Activated CD4-positive, alpha-beta T cell treated with anti-CD3 and anti-CD28 coated beads, Interleukin-2, amount 50 U/mL, for 24 hours (primary cell): ENCODE measurements at regions not wholly inside any gene's neighbourhood (a gene's known extent, or its start where the extent isn't known, plus 50 kb on each side); places are given as distances from the start of the nearest gene placed in this dataset.

Source experiments
- DNase-seq, 2 donors: peaks; one replicate each; pipeline ENCODE4 v3.0.0-alpha.2; 2020; ENCODE audit warnings: low read depth in 1 of 2, low spot score in 1 of 2

DNA sequence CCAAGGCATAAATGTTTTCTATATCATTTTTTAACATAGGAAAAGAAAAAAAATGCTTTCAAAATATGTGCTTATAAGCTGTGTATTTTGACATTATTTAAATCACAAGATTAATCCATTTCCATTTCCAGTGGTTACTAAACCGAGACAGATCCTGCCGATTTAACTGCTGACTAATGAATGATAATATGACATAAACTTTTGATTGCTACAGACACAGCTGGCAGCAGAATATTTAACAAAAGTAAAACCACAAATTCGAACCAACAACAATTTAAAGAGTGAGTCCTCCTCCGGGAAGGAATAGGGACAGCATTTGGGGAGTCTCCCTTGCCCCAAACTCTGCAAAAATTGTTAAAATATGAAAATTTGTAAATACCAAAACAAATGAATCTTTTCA, 401.3 kb upstream of the DAB2 start:
- DNase-seq: no peak

DNA sequence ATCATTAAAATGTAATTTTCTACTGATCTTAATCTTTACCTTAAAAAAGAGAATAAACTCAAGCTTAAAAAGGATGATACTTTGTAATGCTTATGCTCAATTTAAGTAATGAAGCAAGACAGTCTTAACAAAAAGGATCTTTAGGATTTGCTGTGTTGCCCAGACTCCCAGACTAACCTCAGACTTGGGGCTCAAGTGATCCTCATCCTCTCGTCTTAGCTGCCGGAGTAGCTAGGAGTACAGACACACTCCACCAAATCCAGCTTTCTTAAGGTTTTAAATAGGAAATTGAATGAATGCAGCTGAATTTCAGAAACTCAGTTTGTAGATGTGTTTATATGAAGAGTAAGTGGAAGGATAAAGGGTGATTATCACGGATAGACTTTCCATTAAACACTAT, 400.5 kb upstream of the DAB2 start:
- no peak for DNase-seq

DNA sequence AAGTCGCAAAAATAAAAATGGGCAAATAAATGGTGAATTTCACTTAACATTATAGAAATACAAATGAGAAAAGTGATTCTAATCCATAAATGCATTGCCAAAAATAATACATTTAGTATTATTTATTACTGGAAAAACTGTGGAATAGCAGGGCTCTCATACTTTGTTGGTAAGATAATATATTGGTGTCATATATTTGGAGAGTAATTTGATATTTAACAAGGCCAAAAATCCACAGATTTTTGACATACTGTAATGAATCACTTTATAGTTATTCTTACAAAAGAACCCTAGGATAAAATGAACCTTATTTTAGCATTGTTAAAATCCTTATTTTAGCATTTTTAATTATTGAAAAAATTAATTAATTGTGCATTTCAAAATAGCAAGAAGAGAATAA, 397.2 kb upstream of the DAB2 start:
- no peak for DNase-seq

DNA sequence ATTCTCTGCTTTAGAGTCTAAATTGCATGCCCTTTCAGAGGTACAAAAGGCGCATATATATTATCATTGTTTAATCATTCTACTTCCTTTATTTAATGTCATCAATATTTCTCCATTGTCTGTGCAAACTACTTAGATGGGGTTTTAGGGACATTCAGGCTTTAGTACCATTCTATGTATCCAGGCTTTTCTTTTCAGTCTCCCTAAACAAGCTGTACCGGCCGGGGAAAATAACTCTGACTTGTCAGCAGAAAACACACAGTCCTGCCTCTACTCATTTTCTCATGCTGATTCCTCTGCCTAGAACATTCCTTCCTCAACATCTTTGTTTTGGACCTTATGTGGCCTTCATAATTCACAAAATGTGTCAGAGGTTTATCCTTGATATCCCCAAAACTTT, 392.1 kb upstream of the DAB2 start:
- DNase-seq: no peak

DNA sequence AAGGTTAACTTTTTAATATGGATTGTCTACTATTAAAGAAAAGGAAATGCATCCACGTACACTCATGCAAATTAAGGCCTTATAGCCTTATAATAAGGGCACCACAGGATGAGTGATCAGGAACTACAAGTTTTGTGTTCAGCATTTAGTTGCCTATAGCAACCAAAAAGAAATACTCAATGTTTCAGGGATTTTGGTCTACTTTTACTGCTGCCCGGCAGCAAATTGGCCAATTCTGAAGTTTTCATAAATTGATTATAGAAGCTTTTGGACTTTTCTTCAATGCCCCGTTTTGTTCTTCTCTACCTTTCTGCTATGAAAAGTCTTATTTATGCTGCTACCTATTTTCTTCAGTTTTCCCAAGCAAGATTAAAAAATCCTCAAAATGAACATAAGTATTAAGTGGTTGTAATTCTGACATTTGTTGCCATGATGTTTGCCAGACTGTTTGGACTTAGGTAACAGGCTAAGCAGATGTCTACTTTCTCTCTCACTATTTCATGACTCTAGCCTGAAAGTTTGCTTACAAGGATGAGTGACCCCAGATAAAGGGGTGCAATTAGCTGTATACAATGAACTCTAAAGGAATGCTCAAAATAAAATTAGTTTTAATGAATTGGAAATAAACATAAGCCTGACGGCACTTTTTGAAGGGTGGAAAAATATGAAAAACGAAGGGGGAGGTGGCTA, 391.5 kb upstream of the DAB2 start:
- no peak for DNase-seq

DNA sequence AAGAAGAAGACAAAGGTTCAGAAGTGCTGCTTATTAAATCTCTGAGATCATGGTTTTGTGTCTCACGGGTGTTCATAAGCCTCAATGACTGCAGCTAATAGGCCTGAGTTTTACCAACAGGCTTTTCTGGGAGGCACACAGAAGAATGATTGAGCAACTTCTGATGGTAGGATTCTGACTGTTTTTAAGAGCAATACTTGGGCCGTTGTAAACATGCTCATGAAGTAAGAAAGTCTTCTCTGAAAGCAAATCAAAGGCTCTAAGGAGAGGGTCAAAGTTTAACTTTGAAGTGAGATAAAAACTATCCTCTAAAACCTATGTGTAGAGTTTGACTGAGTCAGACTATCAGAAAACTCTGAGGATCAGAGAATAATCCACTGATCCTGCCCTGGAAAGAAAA, 390.9 kb upstream of the DAB2 start:
- no peak for DNase-seq

DNA sequence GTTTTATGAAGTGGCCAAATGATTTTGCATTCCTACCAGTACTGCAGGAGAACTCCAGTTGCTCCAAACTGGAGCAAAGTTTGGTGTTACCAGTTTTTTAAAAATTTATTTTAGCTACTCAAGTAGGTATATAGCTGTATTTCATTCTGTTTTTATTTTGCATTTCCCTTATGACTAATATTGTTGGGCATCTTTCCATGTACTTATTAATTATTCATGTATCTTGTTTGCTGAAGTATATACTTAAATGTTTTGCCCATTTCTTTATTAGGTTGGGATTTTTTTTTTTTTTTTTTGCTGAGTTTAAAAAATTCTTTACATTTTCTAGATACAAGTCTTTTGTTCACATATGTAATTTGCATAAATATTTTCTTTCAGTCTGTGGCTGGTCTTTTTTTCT, 386.6 kb upstream of the DAB2 start:
- DNase-seq: no peak

DNA sequence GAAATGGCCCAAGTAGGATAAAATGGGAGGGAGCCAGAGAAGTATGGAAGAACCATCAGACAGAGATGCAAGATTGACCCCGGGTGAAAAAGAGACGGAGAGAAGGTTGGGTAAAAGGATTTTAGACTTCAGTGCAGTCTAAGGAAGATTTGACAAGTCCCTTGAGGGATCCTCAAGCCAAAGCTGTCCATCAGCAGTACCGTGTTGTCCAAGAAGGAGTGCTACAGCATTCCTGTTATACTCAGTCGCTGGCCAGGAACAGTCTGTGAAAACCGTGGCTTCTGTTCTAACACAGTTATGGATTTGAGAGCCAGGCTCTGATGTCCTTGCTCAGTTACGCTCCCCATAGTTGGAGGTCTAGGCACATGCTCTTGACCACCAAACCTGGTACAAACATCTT, 383.9 kb upstream of the DAB2 start:
- DNase-seq: no peak

DNA sequence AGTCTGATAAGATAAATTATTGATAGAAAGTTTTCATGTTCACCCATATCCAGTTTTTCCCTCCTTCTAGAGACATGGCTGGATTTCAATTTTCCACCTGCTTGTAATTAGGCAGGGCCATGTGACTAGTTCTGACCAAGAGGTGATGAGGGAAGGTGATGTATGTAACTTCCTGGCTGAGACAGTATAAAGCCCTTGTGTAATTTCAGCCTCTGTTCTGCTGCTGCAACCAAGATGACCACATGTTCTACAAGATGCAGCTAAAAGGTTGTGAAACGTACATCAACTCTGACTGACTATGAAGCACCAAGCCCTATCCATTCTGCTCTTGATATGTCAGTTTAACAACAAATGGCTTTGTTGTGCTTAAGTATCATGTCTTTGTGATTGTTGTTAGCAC, 376.5 kb upstream of the DAB2 start:
- no peak for DNase-seq

DNA sequence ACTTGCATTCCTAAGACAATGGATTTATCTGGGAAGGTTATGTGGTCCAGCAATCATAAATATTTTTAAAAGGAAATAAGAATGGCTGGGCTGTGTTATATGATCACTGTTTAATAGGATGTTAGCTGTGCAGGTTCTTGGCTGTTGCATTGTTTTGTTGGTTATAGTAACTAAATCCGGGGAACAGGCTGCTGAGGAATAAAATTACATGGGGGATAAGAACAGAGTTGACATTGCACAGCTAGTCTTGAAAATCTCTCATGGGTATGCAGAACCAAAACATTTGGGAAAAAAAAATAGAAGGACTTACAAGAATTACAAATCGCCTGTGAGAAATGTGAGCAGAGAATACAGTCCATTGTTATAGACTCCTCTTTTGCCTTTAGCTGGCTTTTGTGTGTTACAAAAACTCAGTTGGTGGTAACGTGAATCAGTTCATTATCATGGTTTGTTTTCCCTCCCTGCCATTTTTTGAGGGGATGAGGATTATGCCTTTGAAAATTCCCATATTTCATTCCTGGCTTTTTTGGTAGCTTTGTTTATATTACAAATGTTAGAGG, 375.3 kb upstream of the DAB2 start:
- no peak for DNase-seq

DNA sequence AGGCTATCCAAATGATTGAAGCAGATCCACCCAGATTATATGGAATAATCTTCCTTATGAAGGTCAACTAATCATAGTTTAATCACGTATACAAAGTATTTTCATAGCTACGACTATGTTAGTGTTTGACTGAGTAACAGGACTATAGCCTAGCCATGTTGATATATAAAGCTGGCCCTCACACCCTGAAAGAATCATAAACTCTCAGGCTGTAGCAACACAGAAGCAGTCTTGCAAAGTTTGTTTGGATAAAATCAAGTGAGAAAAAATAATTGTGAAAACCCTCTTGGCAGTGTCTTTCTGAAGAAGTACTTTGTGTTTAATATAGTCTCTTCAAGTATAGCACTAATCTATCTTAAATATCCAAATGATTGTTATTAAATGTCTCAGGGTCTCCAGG, 374.5 kb upstream of the DAB2 start:
- DNase-seq: no peak

DNA sequence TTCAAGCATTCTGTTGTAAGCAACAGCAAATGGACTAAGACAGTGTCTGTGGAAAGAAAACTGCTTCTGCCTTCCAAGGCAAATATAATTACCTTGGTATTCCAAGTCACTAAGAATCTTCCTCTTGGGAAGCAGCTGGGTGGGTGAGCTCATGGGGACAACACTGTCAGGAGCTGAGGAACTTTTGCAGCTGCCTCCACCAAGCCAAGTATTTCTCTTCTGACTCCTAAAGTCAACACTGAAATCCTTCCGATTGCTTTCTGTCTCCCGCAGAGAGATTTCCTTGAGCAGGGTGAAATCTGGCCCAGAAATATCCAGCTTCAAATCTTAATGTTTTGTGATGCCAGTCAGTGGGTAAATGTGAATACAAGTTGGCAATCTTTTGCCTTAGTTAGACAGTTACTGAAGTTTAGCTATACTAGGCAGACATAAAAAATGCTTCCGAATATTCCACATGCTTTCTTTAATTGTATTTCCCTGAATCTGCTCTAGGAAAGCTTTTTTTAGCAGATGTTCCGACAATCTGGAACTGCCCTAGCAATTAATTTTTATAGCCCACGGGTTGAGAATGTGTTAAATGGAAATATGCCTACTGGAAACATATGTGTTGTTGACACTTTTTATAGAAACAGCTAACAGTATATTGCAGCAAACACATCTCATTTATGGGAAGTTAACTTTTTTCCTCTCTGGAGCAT, 369.9 kb upstream of the DAB2 start:
- DNase-seq: no peak

DNA sequence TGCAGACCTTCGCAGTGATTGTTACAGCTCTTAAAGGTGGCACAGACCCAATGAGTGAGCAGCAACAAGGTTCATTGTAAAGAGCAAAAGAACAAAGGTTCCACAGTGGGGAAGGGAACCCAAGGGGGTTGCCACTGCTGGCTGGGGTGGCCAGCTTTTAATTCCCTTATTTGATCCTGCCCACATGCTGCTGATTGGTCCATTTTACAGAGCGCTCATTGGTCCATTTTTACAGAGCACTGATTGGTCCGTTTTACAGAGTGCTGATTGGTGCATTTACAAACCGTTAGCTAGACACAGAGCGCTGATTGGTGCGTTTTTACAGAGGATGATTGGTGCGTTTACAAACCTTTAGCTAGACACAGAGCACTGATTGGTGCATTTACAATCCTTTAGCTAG, 360.6 kb upstream of the DAB2 start:
- DNase-seq: no peak

DNA sequence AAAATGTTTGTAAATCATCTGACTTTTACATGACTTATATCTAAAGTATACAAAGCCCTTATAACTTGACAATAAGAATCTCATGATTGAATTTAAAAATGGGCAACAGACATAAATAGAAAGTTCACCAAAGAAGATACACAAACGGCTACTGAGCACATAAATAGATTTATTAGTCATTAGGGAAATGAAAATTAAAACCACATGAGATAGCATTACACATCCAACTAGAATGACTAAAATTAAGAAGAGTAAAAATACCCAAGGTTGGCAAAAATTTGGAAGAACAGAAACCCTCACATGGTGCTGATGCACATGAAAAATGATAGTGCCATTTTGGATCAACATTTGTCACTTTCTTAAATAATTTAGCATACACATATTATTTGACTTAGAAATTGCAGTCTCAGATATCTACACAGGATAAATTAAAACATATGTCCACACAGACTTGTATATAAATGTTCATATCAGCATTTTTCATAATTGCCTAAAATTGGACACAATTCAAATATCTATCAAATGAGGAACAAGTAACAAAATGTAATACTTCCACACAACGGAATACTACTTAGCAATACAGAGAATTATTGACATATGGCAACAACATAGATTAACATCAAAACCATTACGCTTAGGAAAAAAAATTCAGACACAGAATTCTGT, 359.1 kb upstream of the DAB2 start:
- DNase-seq: no peak

DNA sequence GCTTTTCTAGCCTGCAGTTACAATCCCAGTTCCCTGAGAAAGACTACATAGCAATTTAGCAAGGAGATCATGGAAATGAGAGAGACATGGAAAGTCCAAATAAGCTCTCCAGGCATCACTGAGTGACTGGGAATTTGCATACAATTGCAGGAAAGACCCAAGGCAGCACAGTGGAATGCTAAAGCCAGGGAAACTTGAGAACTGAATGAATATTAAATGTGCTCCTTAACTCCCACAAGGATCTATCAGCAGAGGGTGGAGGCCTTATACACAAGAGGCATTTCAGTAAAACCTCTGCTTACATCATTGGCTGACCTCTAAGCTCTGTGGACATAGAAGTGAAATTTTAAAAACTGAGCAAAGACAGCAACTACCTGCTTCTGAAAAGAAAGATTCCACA, 355.6 kb upstream of the DAB2 start:
- DNase-seq: no peak

DNA sequence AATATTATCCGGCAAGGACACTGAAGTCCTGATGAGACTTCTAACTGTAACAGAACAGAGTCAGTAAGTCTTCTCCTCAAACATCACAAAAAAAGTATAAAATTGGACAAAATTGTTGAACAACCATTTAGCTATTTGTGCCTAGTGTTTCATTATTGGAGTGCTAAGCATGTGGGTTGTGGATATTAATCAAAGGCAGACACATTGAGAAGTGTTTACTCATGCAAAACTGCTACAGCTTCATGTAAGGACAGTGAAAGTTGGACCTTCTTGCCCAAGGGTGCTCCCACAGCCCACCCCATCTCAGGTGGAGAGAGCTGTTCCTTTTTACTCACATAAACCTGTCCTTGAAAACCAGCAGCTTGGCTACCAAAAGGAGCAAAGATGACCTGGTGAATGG, 355.1 kb upstream of the DAB2 start:
- no peak for DNase-seq

DNA sequence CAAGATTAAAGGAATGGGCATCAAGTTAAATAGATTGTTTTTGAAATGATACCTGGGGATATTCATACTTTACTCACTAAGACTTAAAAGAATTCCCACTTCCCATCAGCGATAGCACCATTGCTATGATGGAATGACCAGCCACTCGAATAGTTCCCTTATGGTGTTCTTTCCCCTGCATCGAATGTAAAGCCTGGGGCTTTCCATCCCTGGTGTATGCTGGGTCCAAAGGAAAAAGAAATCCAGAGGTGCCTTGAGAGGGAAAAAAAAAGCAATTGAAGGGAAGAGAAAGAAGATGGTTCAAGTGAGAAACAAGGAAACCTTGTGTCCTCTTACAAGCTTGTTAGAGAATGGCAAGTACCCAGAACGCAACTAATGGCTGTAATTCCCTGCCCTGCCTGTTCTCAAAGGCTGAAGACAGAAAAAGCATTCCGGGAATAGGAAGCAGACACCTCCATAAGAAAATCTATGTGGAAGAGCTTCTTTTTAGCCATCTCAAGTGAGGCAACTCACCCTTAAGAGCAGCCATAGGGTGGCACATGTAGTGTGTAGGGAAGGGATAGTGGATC, 351.1 kb upstream of the DAB2 start:
- DNase-seq: no peak

DNA sequence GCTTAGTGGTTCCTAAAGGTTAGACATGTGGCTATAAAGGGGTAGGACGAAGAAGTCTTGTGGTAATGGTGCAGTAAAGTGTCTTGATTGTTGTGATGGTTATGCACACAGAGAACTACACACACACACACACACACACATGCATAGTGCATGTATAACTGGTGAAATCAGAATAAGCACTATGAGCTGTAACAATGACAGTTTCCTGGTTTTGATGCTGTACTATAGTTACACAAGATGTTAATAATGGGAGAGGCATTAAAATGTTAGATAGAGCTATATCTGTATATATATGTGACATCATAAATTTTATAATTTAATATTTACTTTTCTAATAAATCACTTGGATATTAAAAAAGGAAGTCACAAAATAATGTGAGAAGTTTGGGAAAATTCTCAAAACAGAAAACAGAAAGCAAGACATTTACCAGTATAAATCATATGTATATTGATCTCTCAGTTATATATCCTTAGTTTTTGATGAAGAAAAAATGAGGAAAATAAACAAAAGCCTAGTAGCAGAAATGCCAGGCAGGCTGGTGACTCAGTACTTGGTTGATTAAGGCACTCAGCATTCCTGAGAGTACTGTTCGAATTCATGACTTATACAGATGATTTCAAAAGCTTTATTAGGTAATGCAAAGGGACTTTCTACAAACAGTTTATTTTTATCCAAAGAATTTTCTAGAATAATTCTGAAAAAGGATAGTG, 350.5 kb upstream of the DAB2 start:
- DNase-seq: no peak

DNA sequence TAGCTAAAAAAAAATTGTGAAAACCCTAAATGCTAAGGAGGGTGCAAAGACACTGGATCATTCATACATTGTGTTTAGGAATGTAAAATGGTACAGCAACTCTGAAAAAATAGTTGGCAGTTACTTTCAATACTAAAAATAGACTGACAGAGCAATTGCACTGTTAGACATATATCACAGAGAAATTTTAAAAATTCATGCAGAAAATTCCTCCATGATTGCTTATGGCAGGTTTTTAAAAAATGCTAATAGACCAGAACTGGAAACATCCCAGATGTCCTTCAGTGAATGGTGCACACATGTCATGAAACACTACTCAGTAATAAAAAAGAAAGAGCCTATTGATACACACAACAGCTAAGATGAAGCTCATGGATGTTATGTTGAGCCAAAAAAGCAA, 349.8 kb upstream of the DAB2 start:
- DNase-seq: no peak

DNA sequence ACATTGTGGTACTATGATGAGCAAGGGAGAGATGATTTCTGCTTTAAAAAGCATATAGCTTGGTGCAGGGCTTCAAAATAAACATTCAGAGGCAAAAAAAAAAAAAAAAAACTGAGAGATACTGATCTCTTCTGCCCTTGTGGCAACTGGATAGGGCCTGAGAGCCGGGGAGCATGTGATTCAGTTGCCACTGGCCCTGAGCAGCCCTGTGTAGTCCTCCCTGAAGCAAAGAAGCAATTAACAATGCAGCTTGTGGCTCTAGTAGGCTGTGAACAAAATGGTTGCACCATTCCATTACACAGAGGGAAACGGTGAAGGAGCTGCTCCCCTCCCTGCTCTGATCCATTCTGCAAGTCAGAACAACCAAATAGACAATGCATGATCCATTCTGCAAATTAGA, 347.5 kb upstream of the DAB2 start:
- no peak for DNase-seq

DNA sequence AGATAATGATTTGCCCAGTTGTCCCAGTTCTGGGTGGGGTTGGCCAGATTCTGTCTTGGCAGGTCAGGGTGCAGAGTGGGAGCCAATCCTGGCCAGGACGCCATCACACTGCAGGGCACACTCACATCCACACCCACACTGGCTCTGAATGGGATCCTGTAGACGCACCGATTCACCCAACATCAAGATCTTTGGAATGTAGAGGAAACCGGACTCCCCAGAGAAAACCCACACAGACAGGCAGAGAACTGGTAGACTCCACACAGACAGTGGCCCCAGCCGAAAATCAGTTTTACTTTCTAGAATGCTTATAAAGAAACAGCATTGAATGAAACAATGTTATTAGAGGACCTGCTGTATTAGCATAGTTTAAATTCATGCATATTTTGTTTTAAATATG, 343.1 kb upstream of the DAB2 start:
- DNase-seq: no peak
